ENCODE measurements at regions not wholly inside any gene's neighbourhood (a gene's known extent, or its start where the extent isn't known, plus 50 kb on each side); places are given as distances from the start of the nearest gene placed in this dataset.

- Histone ChIP-seq H3K4me1 (ENCODE audit: control insufficient read depth, extremely low read depth, insufficient read depth, low read length) (no peaks in the 10 kb centered on the region), H3K9me1 (replicated peaks; ENCODE audit: control insufficient read depth, extremely low read depth, insufficient read depth, low read length) (no peaks in the 10 kb centered on the region), H2AFZ (ENCODE audit: low read depth, low read length) (no peak overlapping the region), H3K36me3 (ENCODE audit: control insufficient read depth in 2 of 2, extremely low read depth in 1 of 2, insufficient read depth in 2 of 2, low read length in 2 of 2) (no peaks in the 10 kb centered on the region), H3K27ac (ENCODE audit: insufficient read depth, low read depth, low read length) (no peak overlapping the region), H3K27me3 (ENCODE audit: control insufficient read depth in 2 of 2, insufficient read depth in 2 of 2, low read length in 2 of 2) (no peaks in the 10 kb centered on the region), H4K20me1 (replicated peaks; ENCODE audit: control insufficient read depth, extremely low read depth, insufficient read depth, low read length) (no peaks in the 10 kb centered on the region), H3K9me3 (replicated peaks; ENCODE audit: control insufficient read depth, insufficient read depth, low read length) (no peaks in the 10 kb centered on the region), H3K4me3 (replicated peaks in 1 of 3; ENCODE audit: insufficient read depth in 1 of 3, low read depth in 1 of 3, low read length in 3 of 3) (no peak overlapping the region), H3K4me2 (ENCODE audit: insufficient read depth, low read length) (no peak overlapping the region), H3K9ac (replicated peaks; ENCODE audit: extremely low read depth, insufficient read depth, low read length) (no peak overlapping the region), H3K79me2 (ENCODE audit: control insufficient read depth, insufficient read depth, low read length) (no peaks in the 10 kb centered on the region)
- intact Hi-C loops (cut with micrococcal nuclease) (no loop called here), dilution Hi-C loops (cut with MboI; ENCODE audit: extremely low pct_ligation_motif_present, low sequenced_read_pairs) (no loop called here)
- no peak for DNase-seq (ENCODE audit: low read depth, low spot score)
- ChIA-PET CTCF (no interaction called here), POLR2A (no interaction called here)
- TF ChIP-seq CTCF (IDR thresholded peaks at IDR 0.05; ENCODE audit: extremely low read depth in 1 of 2, insufficient read depth in 1 of 2, low read depth in 1 of 2, low read length in 2 of 2) (no peak), FOS (IDR thresholded peaks at IDR 0.05; ENCODE audit: borderline replicate concordance, insufficient read depth, low read length) (no peak), EZH2 (IDR thresholded peaks at IDR 0.05; ENCODE audit: borderline replicate concordance, low read depth, low read length, severe bottlenecking) (no peak), GATA2 (IDR thresholded peaks at IDR 0.05; ENCODE audit: insufficient read depth, insufficient read length, low read depth, low read length) (no peak), POLR2AphosphoS5 (IDR thresholded peaks at IDR 0.05; ENCODE audit: insufficient read depth, low read depth, low read length) (no peak), POLR2A (IDR thresholded peaks at IDR 0.05; ENCODE audit: low read depth, low read length) (no peak), JUN (IDR thresholded peaks at IDR 0.05; ENCODE audit: borderline replicate concordance, insufficient read depth, insufficient read length, low read depth) (no peak), MAX (IDR thresholded peaks at IDR 0.05; ENCODE audit: insufficient read depth, insufficient read length) (no peak), MYC (IDR thresholded peaks at IDR 0.05; ENCODE audit: low read depth, low read length) (no peak)
- FAIRE-seq, result no peak
- BruUV-seq (replicated peaks), result no TSS peak
These were observed 532.7 kb upstream of the GRAMD2B start for GRCh38 chr5:125890511-125890931.

Data from endothelial cell of umbilical vein (primary cell).